ENCODE measurements at regions not wholly inside any gene's neighbourhood (a gene's known extent, or its start where the extent isn't known, plus 50 kb on each side); places are given as distances from the start of the nearest gene placed in this dataset.

- Mint-ChIP-seq H3K36me3 (no peaks in the 10 kb centered on the region), H3K27ac (no peak overlapping the region), H3K27me3 (ENCODE audit: low read depth in 3 of 3) (peaks cover 3 to 6% (median 5%) of the 10 kb centered on the region in 3 donors), H3K4me3 (peak overlapping the region in 1 of 2 donors; percentile 6), H3K4me1 (no peaks in the 10 kb centered on the region), H3K9me3 (no peaks in the 10 kb centered on the region)
- no peaks in the 10 kb centered on the region for H3K27me3 ChIP-seq (ENCODE audit: control insufficient read depth in 2 of 2, insufficient read depth in 2 of 2, low read length in 2 of 2)
- no peaks in the 10 kb centered on the region for H4K20me1 ChIP-seq (ENCODE audit: insufficient read depth, low read length)
- H3K27ac ChIP-seq (ENCODE audit: low read depth in 1 of 2, low read length in 2 of 2), result no peak overlapping the region
- no peaks in the 10 kb centered on the region for H3K9me3 ChIP-seq (replicated peaks in 1 of 2; ENCODE audit: control insufficient read depth in 1 of 2, insufficient read depth in 1 of 2, low read length in 2 of 2)
- intact Hi-C loops (cut with micrococcal nuclease), result no loop called here
- H3K79me2 ChIP-seq (ENCODE audit: insufficient read depth, low read length), result no peaks in the 10 kb centered on the region
- no peaks in the 10 kb centered on the region for H3K4me1 ChIP-seq (ENCODE audit: control insufficient read depth in 1 of 2, insufficient read depth in 2 of 2, low read length in 2 of 2)
- H3K36me3 ChIP-seq (replicated peaks in 1 of 2; ENCODE audit: control insufficient read depth in 1 of 2, insufficient read depth in 2 of 2, low read length in 2 of 2), result no peaks in the 10 kb centered on the region
- no peak overlapping the region for H3K4me3 ChIP-seq (replicated peaks in 1 of 3; ENCODE audit: low read depth in 2 of 3, low read length in 3 of 3)
- 78% methylated on average over 5 of the region's 6 CpGs for WGBS (ENCODE audit: insufficient coverage)
- H2AFZ ChIP-seq (ENCODE audit: insufficient read depth, low read depth, low read length, poor library complexity, severe bottlenecking), result no peak overlapping the region
- H3K4me2 ChIP-seq (replicated peaks; ENCODE audit: extremely low read depth, low read length, poor library complexity, severe bottlenecking), result no peak overlapping the region
- TF ChIP-seq CTCF (IDR thresholded peaks at IDR 0.05), result no peak
- H3K9ac ChIP-seq (ENCODE audit: insufficient read depth, low read length, poor library complexity, severe bottlenecking), result no peak overlapping the region
- DNase-seq, result no peak
Measured at GRCh38 chr2:196437626-196438025, 201.9 kb upstream of the CCDC150 start.

GRCh38 chr2:196439760-196440159, 199.8 kb upstream of the CCDC150 start:
- TF ChIP-seq CTCF (IDR thresholded peaks at IDR 0.05), result no peak

More at GRCh38 chr2:196439760-196440159, 199.8 kb upstream of the CCDC150 start:
- Histone ChIP-seq H3K4me1 (ENCODE audit: control insufficient read depth in 1 of 2, insufficient read depth in 2 of 2, low read length in 2 of 2) (no peaks in the 10 kb centered on the region), H3K27me3 (ENCODE audit: control insufficient read depth in 2 of 2, insufficient read depth in 2 of 2, low read length in 2 of 2) (no peaks in the 10 kb centered on the region), H3K4me2 (replicated peaks; ENCODE audit: extremely low read depth, low read length, poor library complexity, severe bottlenecking) (no peak overlapping the region), H2AFZ (ENCODE audit: insufficient read depth, low read depth, low read length, poor library complexity, severe bottlenecking) (no peak overlapping the region), H4K20me1 (ENCODE audit: insufficient read depth, low read length) (no peaks in the 10 kb centered on the region), H3K9me3 (replicated peaks in 1 of 2; ENCODE audit: control insufficient read depth in 1 of 2, insufficient read depth in 1 of 2, low read length in 2 of 2) (no peaks in the 10 kb centered on the region), H3K36me3 (replicated peaks in 1 of 2; ENCODE audit: control insufficient read depth in 1 of 2, insufficient read depth in 2 of 2, low read length in 2 of 2) (no peaks in the 10 kb centered on the region), H3K27ac (ENCODE audit: low read depth in 1 of 2, low read length in 2 of 2) (no peak overlapping the region), H3K79me2 (ENCODE audit: insufficient read depth, low read length) (no peaks in the 10 kb centered on the region), H3K4me3 (replicated peaks in 1 of 3; ENCODE audit: low read depth in 2 of 3, low read length in 3 of 3) (no peak overlapping the region), H3K9ac (ENCODE audit: insufficient read depth, low read length, poor library complexity, severe bottlenecking) (no peak overlapping the region)
- intact Hi-C loops (cut with micrococcal nuclease), result no loop called here
- Mint-ChIP-seq H3K4me1 (no peaks in the 10 kb centered on the region), H3K27me3 (ENCODE audit: low read depth in 3 of 3) (peaks cover 3 to 9% (median 6%) of the 10 kb centered on the region in 3 donors), H3K36me3 (no peaks in the 10 kb centered on the region), H3K4me3 (no peak overlapping the region), H3K9me3 (no peaks in the 10 kb centered on the region), H3K27ac (no peak overlapping the region)
- DNase-seq, result no peak
- WGBS (ENCODE audit: insufficient coverage), result 73% methylated on average over 3 of the region's 4 CpGs

Measured in CD14-positive monocyte (primary cell).